Testis (tissue), 2 donors: ENCODE measurements at regions not wholly inside any gene's neighbourhood (a gene's known extent, or its start where the extent isn't known, plus 50 kb on each side); places are given as distances from the start of the nearest gene placed in this dataset.
"Not testable (repeated sequence)": the region's sequence is repeated elsewhere in the genome, so short reads cannot be mapped to it uniquely, and the experiment has no call there.

Experiments used
- DNase-seq: peaks from one replicate; pipeline ENCODE4 v3.0.0-alpha.2; 2019
- H3K27ac ChIP-seq, 2 donors: fragments of 200-600 bp; sonication (generic); one replicate each; pipeline ENCODE4 v1.5.1; 2019
- H3K27me3 ChIP-seq: fragments of 200-600 bp; sonication (generic); one replicate; pipeline ENCODE4 v1.5.1; 2019
- H3K36me3 ChIP-seq: fragments of 200-600 bp; sonication (generic); one replicate; pipeline ENCODE4 v1.5.1; 2017; ENCODE audit warnings: low read depth; ENCODE audit errors: missing control alignments
- H3K4me1 ChIP-seq: fragments of 200-600 bp; sonication (generic); one replicate; pipeline ENCODE4 v1.5.1; 2019
- H3K4me3 ChIP-seq, 2 donors: fragments of 200-600 bp; sonication (generic); one replicate each; pipeline ENCODE4 v1.5.1; 2017 to 2019
- H3K9me3 ChIP-seq: fragments of 200-600 bp; sonication (generic); one replicate; pipeline ENCODE4 v1.5.1; 2017
- CTCF ChIP-seq, 3 experiments: fragments of 450-650 bp in 2 of 3; fragments of 200-600 bp in 1 of 3; sonication (generic) in 1 of 3; IDR thresholded peaks; one replicate each; pipeline ENCODE4 v1.5.1; 2016 to 2019; ENCODE audit warnings: antibody characterized with exemption in 3 of 3, mild to moderate bottlenecking in 2 of 3, moderate library complexity in 1 of 3
- POLR2A ChIP-seq: fragments of 450-650 bp; IDR thresholded peaks from one replicate; pipeline ENCODE4 v1.6.1; 2017; ENCODE audit warnings: antibody characterized with exemption, mild to moderate bottlenecking, moderate library complexity
- WGBS, 2 donors: methylation state at CpG; one replicate each; pipeline ENCODE4 v1.1.5; 2018; 5-methylcytosine and 5-hydroxymethylcytosine counted together
- intact Hi-C: fragments of 100-400 bp; cut with DNase I; formaldehyde crosslinking; loops from one replicate; pipeline ENCODE4 v1.15.1; 2023; ENCODE audit warnings: low total_unique reads

GRCh38 chr2:9720352-9721093 is 89.7 kb upstream of the YWHAQ start:
- Histone ChIP-seq H3K27ac (no peak overlapping the region), H3K9me3 (no peaks in the 10 kb centered on the region), H3K4me1 (no peaks in the 10 kb centered on the region), H3K4me3 (no peak overlapping the region), H3K36me3 (no peaks in the 10 kb centered on the region), H3K27me3 (no peaks in the 10 kb centered on the region)
- intact Hi-C loops = no loop called here
- 91% methylated on average over 9 of the region's 9 CpGs for WGBS, 2 donors
- no peak for TF ChIP-seq CTCF (IDR thresholded peaks at IDR 0.05)
- TF ChIP-seq POLR2A = no peak
- no peak for DNase-seq

GRCh38 chr2:9721344-9721743 is 90.5 kb upstream of the YWHAQ start:
- DNase-seq = no peak
- Histone ChIP-seq H3K9me3 (no peaks in the 10 kb centered on the region), H3K27me3 (no peaks in the 10 kb centered on the region), H3K4me1 (no peaks in the 10 kb centered on the region), H3K36me3 (no peaks in the 10 kb centered on the region), H3K27ac (no peak overlapping the region), H3K4me3 (no peak overlapping the region)
- 77 to 81% methylated on average over 7 of the region's 7 CpGs for WGBS, 2 donors
- intact Hi-C loops = no loop called here
- TF ChIP-seq CTCF (IDR thresholded peaks at IDR 0.05) (no peak), POLR2A (no peak)

DNA sequence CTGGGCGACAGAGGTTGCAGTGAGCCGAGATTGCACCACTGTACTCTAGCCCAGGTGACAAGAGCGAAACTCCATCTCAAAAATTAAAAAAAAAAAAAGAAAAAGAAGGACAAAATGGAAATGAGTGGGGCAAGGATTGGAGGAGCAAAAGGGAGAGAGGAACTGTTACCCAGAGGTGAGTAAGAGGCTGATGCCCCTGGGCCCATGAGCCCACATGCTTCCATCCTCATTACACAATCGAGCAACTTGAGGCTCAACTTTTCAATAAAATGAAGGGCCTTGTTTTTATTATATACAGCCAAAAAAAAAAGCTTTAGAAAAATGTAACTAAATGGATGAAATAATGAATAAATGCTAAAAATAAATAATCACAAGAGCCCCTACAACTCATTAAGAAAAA is 91.7 kb upstream of the YWHAQ start:
- Histone ChIP-seq H3K27me3 (no peaks in the 10 kb centered on the region), H3K36me3 (no peaks in the 10 kb centered on the region), H3K9me3 (no peaks in the 10 kb centered on the region), H3K4me1 (no peaks in the 10 kb centered on the region), H3K27ac (no peak overlapping the region), H3K4me3 (no peak overlapping the region)
- no peak for DNase-seq
- intact Hi-C loops = no loop called here
- WGBS, 2 donors = 97 to 100% methylated on average over 3 to 4 of the region's 4 CpGs
- no peak for TF ChIP-seq POLR2A
- TF ChIP-seq CTCF (IDR thresholded peaks at IDR 0.05) = no peak

DNA sequence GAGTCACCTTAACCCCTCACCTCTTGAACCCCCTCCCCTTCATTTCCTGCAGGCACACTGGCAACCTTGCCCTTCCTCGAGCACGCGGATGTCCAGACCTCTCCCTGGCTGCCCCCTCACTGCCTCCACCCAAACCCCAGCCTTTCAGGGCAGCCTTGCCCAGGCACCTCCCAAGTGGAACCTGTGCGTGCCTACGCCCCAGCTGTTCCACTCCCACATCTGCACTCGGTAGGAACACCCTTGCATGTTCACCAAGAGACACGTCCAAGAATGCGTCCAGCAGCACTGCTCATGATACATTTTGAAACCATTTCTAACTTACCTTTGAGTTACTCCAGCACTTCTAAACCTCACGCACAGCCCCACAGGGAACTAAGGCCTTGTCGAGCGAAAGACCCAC is 93.8 kb upstream of the YWHAQ start:
- TF ChIP-seq CTCF (IDR thresholded peaks at IDR 0.05) (no peak), POLR2A (no peak)

GRCh38 chr2:9725106-9725505 is 94.3 kb upstream of the YWHAQ start:
- TF ChIP-seq POLR2A (no peak), CTCF (IDR thresholded peaks at IDR 0.05) (no peak)
- Histone ChIP-seq H3K36me3 (no peaks in the 10 kb centered on the region), H3K4me3 (no peak overlapping the region), H3K27me3 (no peaks in the 10 kb centered on the region), H3K27ac (no peak overlapping the region), H3K9me3 (no peaks in the 10 kb centered on the region), H3K4me1 (no peaks in the 10 kb centered on the region)
- 87 to 88% methylated on average over 14 of the region's 14 CpGs for WGBS, 2 donors
- intact Hi-C loops = no loop called here
- no peak for DNase-seq

More for the DNA sequence above, 93.8 kb upstream of the YWHAQ start:
- no peaks in the 10 kb centered on the region for H3K36me3 ChIP-seq
- H3K27ac ChIP-seq = no peak overlapping the region
- no peak for DNase-seq
- no peaks in the 10 kb centered on the region for H3K4me1 ChIP-seq
- no peak overlapping the region for H3K4me3 ChIP-seq
- H3K27me3 ChIP-seq = no peaks in the 10 kb centered on the region
- no peaks in the 10 kb centered on the region for H3K9me3 ChIP-seq
- intact Hi-C loops = no loop called here
- 87 to 88% methylated on average over 11 of the region's 11 CpGs for WGBS, 2 donors

DNA sequence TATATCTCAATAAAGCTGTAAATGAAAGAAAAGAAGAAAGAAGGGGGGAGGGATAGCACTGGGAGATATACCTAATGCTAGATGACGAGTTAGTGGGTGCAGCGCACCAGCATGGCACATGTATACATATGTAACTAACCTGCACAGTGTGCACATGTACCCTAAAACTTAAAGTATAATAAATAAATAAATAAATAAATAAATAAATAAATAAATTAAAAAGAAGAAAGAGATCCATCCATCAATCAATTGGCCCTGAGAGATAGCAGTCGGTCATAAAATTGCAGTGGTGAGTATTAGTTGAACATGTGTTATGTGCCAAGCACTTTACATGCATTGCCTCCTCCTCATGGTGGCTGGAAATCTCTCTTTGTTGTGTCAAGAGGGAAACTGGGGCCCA is 95.2 kb upstream of the YWHAQ start:
- H3K27me3 ChIP-seq, H3K27ac ChIP-seq, H3K36me3 ChIP-seq, H3K4me1 ChIP-seq, H3K9me3 ChIP-seq, intact Hi-C loops, H3K4me3 ChIP-seq, DNase-seq: not testable (repeated sequence)
- 85 to 88% methylated on average over 3 of the region's 3 CpGs for WGBS, 2 donors

- H3K4me1 ChIP-seq, H3K27me3 ChIP-seq, DNase-seq, H3K4me3 ChIP-seq, intact Hi-C loops, H3K9me3 ChIP-seq, H3K27ac ChIP-seq, H3K36me3 ChIP-seq: not testable (repeated sequence)
- 57 to 81% methylated on average over 4 of the region's 4 CpGs for WGBS, 2 donors
These were observed 99.7 kb upstream of the YWHAQ start for GRCh38 chr2:9730523-9730922.
